ENCODE measurements at regions not wholly inside any gene's neighbourhood (a gene's known extent, or its start where the extent isn't known, plus 50 kb on each side); places are given as distances from the start of the nearest gene placed in this dataset.

- Mint-ChIP-seq H3K27ac (no peak overlapping the region), H3K4me1 (peaks cover 23% of the 10 kb centered on the region), H3K36me3 (no peaks in the 10 kb centered on the region), H3K27me3 (ENCODE audit: insufficient read depth, low read depth) (peaks cover 3% of the 10 kb centered on the region), H3K9me3 (peaks cover 3% of the 10 kb centered on the region), H3K4me3 (no peak overlapping the region)
- no peak for TF ChIP-seq EZH2phosphoT487 (IDR thresholded peaks at IDR 0.05)
- TF ChIP-seq EZH2 (IDR thresholded peaks at IDR 0.05), result no peak
- TF ChIP-seq CTCF (IDR thresholded peaks at IDR 0.05), result no peak
- H3K27ac ChIP-seq, result no peak overlapping the region
- H2AFZ ChIP-seq (replicated peaks), result no peak overlapping the region
- no peak for DNase-seq (ENCODE audit: low spot score)
- H3K4me1 ChIP-seq, result peaks cover 12% of the 10 kb centered on the region
- no peaks in the 10 kb centered on the region for H3K9me3 ChIP-seq (ENCODE audit: low read depth)
- no peak overlapping the region for H3K4me2 ChIP-seq
- no peak overlapping the region for H3K9ac ChIP-seq
- H3K27me3 ChIP-seq, result no peaks in the 10 kb centered on the region
- no peaks in the 10 kb centered on the region for H3K79me2 ChIP-seq (ENCODE audit: low read depth)
- H3F3A ChIP-seq (ENCODE audit: low read depth), result peaks cover 9% of the 10 kb centered on the region
- H3K4me3 ChIP-seq, result no peak overlapping the region
- H4K20me1 ChIP-seq (ENCODE audit: low read depth), result no peaks in the 10 kb centered on the region
- no peaks in the 10 kb centered on the region for H3K36me3 ChIP-seq
These were observed 147.4 kb upstream of the GATB start for GRCh38 chr4:151908201-151908600.

GRCh38 chr4:151906438-151906837 lies 145.6 kb upstream of the GATB start:
- Histone ChIP-seq H3F3A (ENCODE audit: low read depth) (no peaks in the 10 kb centered on the region), H4K20me1 (ENCODE audit: low read depth) (no peaks in the 10 kb centered on the region), H3K27me3 (no peaks in the 10 kb centered on the region), H3K36me3 (no peaks in the 10 kb centered on the region), H3K27ac (no peak overlapping the region), H3K9me3 (ENCODE audit: low read depth) (no peaks in the 10 kb centered on the region), H3K4me3 (no peak overlapping the region), H2AFZ (replicated peaks) (no peak overlapping the region), H3K9ac (no peak overlapping the region), H3K4me2 (no peak overlapping the region), H3K4me1 (no peaks in the 10 kb centered on the region), H3K79me2 (ENCODE audit: low read depth) (no peaks in the 10 kb centered on the region)
- Mint-ChIP-seq H3K36me3 (no peaks in the 10 kb centered on the region), H3K4me1 (peaks cover 9% of the 10 kb centered on the region), H3K9me3 (peaks cover 14% of the 10 kb centered on the region), H3K27ac (no peak overlapping the region), H3K27me3 (ENCODE audit: insufficient read depth, low read depth) (peaks cover 4% of the 10 kb centered on the region), H3K4me3 (no peak overlapping the region)
- no peak for TF ChIP-seq CTCF (IDR thresholded peaks at IDR 0.05)
- no peak for TF ChIP-seq EZH2phosphoT487 (IDR thresholded peaks at IDR 0.05)
- no peak for TF ChIP-seq EZH2 (IDR thresholded peaks at IDR 0.05)
- no peak for DNase-seq (ENCODE audit: low spot score)

GRCh38 chr4:151905197-151905596 lies 144.4 kb upstream of the GATB start:
- H3F3A ChIP-seq (ENCODE audit: low read depth), result no peaks in the 10 kb centered on the region
- Mint-ChIP-seq H3K36me3 (no peaks in the 10 kb centered on the region), H3K9me3 (peaks cover 18% of the 10 kb centered on the region), H3K4me3 (no peak overlapping the region), H3K27me3 (ENCODE audit: insufficient read depth, low read depth) (peaks cover 4% of the 10 kb centered on the region), H3K27ac (no peak overlapping the region), H3K4me1 (no peaks in the 10 kb centered on the region)
- no peaks in the 10 kb centered on the region for H3K9me3 ChIP-seq (ENCODE audit: low read depth)
- TF ChIP-seq CTCF (IDR thresholded peaks at IDR 0.05), result no peak
- TF ChIP-seq EZH2phosphoT487 (IDR thresholded peaks at IDR 0.05), result no peak
- no peak for TF ChIP-seq EZH2 (IDR thresholded peaks at IDR 0.05)
- H4K20me1 ChIP-seq (ENCODE audit: low read depth), result no peaks in the 10 kb centered on the region
- H3K79me2 ChIP-seq (ENCODE audit: low read depth), result no peaks in the 10 kb centered on the region
- H2AFZ ChIP-seq (replicated peaks), result no peak overlapping the region
- H3K4me2 ChIP-seq, result no peak overlapping the region
- H3K9ac ChIP-seq, result no peak overlapping the region
- no peaks in the 10 kb centered on the region for H3K4me1 ChIP-seq
- no peak for DNase-seq (ENCODE audit: low spot score)
- no peak overlapping the region for H3K4me3 ChIP-seq
- no peak overlapping the region for H3K27ac ChIP-seq
- H3K36me3 ChIP-seq, result no peaks in the 10 kb centered on the region
- H3K27me3 ChIP-seq, result no peaks in the 10 kb centered on the region
